Breast epithelium (tissue), 3 donors: ENCODE measurements at regions not wholly inside any gene's neighbourhood (a gene's known extent, or its start where the extent isn't known, plus 50 kb on each side); places are given as distances from the start of the nearest gene placed in this dataset.

Source experiments
- POLR2A ChIP-seq: fragments of 450-650 bp; IDR thresholded peaks from one replicate; pipeline ENCODE4 v1.6.1; 2016; ENCODE audit warnings: antibody characterized with exemption, mild to moderate bottlenecking, moderate library complexity
- POLR2AphosphoS5 ChIP-seq, 3 donors: sonication (generic); formaldehyde crosslinking; IDR thresholded peaks; one replicate each; pipeline ENCODE4 v1.6.1; 2017; ENCODE audit warnings: antibody characterized with exemption in 3 of 3
- TF ChIP-seq, protein P1 (sequence below), 3 donors: fragments of 450-650 bp; IDR thresholded peaks; one replicate each; pipeline ENCODE4 v1.5.1; 2016 to 2017; ENCODE audit warnings: antibody characterized with exemption in 3 of 3, mild to moderate bottlenecking in 3 of 3, moderate library complexity in 3 of 3

DNA sequence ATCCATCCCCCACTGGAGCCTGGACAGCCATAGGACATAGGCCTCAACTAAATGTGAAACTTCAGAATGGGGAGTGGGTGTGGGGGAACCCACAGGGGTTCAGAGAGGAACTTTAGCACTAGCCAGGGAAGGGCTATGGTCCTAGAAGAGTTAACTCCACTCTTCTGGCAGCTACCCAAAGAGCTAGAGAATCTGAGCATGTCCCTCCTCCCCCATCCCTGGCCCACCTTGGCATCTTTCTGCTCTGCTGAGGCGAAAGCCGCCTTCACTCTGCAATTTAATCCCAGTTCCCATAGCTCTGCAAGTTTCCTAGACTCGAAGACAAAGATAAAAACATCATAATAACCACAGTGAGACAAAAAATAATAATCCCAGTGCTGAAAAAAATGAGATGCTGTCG, 214.7 kb upstream of the RTL1 start:
- TF ChIP-seq, protein P1, sequence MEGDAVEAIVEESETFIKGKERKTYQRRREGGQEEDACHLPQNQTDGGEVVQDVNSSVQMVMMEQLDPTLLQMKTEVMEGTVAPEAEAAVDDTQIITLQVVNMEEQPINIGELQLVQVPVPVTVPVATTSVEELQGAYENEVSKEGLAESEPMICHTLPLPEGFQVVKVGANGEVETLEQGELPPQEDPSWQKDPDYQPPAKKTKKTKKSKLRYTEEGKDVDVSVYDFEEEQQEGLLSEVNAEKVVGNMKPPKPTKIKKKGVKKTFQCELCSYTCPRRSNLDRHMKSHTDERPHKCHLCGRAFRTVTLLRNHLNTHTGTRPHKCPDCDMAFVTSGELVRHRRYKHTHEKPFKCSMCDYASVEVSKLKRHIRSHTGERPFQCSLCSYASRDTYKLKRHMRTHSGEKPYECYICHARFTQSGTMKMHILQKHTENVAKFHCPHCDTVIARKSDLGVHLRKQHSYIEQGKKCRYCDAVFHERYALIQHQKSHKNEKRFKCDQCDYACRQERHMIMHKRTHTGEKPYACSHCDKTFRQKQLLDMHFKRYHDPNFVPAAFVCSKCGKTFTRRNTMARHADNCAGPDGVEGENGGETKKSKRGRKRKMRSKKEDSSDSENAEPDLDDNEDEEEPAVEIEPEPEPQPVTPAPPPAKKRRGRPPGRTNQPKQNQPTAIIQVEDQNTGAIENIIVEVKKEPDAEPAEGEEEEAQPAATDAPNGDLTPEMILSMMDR (IDR thresholded peaks at IDR 0.05), result no peak
- no peak for TF ChIP-seq POLR2A
- no peak for TF ChIP-seq POLR2AphosphoS5 (IDR thresholded peaks at IDR 0.05)
